ENCODE measurements at regions not wholly inside any gene's neighbourhood (a gene's known extent, or its start where the extent isn't known, plus 50 kb on each side); places are given as distances from the start of the nearest gene placed in this dataset.

DNA sequence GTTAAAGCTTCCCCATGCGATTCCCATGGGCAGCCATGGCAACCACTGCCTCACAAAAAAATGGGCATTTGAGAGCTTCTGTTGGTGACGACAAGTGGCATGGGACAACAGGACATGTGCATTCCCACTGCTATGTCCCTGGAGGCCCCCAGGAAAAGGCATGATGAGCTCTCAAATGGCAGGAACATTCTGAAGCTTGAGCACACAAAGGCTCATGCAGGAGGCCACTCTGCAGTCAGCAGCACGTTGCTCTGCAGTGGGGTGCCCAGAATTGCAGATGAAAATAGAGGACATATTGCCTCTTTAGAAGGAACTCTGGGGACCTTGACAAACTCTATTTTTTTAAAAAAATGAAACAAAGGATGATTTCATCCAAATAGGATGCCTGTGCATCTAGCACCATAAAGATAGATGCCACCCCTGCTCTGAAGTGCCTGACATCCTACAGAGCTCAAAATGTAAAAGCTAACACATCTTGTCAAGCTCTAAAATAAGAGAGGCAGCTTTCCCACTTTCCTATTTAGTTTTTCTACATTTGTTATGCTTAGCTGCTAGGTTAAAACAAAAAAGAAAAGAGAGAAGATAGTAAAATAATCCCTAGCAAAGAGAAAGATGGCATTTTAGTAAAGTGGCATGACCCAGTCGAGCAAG lies 277.6 kb upstream of the ZC3H12C start (continued):
- TF ChIP-seq, protein P1, sequence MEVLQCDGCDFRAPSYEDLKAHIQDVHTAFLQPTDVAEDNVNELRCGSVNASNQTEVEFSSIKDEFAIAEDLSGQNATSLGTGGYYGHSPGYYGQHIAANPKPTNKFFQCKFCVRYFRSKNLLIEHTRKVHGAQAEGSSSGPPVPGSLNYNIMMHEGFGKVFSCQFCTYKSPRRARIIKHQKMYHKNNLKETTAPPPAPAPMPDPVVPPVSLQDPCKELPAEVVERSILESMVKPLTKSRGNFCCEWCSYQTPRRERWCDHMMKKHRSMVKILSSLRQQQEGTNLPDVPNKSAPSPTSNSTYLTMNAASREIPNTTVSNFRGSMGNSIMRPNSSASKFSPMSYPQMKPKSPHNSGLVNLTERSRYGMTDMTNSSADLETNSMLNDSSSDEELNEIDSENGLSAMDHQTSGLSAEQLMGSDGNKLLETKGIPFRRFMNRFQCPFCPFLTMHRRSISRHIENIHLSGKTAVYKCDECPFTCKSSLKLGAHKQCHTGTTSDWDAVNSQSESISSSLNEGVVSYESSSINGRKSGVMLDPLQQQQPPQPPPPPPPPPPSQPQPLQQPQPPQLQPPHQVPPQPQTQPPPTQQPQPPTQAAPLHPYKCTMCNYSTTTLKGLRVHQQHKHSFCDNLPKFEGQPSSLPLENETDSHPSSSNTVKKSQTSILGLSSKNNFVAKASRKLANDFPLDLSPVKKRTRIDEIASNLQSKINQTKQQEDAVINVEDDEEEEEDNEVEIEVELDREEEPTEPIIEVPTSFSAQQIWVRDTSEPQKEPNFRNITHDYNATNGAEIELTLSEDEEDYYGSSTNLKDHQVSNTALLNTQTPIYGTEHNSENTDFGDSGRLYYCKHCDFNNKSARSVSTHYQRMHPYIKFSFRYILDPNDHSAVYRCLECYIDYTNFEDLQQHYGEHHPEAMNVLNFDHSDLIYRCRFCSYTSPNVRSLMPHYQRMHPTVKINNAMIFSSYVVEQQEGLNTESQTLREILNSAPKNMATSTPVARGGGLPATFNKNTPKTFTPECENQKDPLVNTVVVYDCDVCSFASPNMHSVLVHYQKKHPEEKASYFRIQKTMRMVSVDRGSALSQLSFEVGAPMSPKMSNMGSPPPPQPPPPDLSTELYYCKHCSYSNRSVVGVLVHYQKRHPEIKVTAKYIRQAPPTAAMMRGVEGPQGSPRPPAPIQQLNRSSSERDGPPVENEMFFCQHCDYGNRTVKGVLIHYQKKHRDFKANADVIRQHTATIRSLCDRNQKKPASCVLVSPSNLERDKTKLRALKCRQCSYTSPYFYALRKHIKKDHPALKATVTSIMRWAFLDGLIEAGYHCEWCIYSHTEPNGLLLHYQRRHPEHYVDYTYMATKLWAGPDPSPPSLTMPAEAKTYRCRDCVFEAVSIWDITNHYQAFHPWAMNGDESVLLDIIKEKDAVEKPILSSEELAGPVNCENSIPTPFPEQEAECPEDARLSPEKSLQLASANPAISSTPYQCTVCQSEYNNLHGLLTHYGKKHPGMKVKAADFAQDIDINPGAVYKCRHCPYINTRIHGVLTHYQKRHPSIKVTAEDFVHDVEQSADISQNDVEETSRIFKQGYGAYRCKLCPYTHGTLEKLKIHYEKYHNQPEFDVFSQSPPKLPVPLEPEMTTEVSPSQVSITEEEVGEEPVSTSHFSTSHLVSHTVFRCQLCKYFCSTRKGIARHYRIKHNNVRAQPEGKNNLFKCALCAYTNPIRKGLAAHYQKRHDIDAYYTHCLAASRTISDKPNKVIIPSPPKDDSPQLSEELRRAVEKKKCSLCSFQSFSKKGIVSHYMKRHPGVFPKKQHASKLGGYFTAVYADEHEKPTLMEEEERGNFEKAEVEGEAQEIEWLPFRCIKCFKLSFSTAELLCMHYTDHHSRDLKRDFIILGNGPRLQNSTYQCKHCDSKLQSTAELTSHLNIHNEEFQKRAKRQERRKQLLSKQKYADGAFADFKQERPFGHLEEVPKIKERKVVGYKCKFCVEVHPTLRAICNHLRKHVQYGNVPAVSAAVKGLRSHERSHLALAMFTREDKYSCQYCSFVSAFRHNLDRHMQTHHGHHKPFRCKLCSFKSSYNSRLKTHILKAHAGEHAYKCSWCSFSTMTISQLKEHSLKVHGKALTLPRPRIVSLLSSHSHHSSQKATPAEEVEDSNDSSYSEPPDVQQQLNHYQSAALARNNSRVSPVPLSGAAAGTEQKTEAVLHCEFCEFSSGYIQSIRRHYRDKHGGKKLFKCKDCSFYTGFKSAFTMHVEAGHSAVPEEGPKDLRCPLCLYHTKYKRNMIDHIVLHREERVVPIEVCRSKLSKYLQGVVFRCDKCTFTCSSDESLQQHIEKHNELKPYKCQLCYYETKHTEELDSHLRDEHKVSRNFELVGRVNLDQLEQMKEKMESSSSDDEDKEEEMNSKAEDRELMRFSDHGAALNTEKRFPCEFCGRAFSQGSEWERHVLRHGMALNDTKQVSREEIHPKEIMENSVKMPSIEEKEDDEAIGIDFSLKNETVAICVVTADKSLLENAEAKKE (CRISPR knock-in tag; IDR thresholded peaks at IDR 0.05), result no peak
- TF ChIP-seq STAT1 (IDR thresholded peaks at IDR 0.05; ENCODE audit: unreplicated experiment), result no peak
- no peak for TF ChIP-seq NANOG (IDR thresholded peaks at IDR 0.05; ENCODE audit: borderline replicate concordance)
- TF ChIP-seq, protein P2, sequence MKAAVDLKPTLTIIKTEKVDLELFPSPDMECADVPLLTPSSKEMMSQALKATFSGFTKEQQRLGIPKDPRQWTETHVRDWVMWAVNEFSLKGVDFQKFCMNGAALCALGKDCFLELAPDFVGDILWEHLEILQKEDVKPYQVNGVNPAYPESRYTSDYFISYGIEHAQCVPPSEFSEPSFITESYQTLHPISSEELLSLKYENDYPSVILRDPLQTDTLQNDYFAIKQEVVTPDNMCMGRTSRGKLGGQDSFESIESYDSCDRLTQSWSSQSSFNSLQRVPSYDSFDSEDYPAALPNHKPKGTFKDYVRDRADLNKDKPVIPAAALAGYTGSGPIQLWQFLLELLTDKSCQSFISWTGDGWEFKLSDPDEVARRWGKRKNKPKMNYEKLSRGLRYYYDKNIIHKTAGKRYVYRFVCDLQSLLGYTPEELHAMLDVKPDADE (IDR thresholded peaks at IDR 0.05), result no peak

- Histone ChIP-seq H3K4me3 (no peak overlapping the region), H3K27ac (ENCODE audit: low read depth) (no peak overlapping the region), H3K79me2 (replicated peaks; ENCODE audit: insufficient read depth) (no peaks in the 10 kb centered on the region), H3K4me2 (no peak overlapping the region), H3F3A (replicated peaks; ENCODE audit: low read depth) (no peaks in the 10 kb centered on the region), H3K36me3 (ENCODE audit: insufficient read depth) (no peaks in the 10 kb centered on the region), H2AFZ (no peak overlapping the region), H4K20me1 (replicated peaks; ENCODE audit: insufficient read depth) (no peaks in the 10 kb centered on the region), H3K9me2 (ENCODE audit: insufficient read depth) (no peaks in the 10 kb centered on the region; the same call in 1 of the 2 replicates), H3K27me3 (ENCODE audit: insufficient read depth) (no peaks in the 10 kb centered on the region), H3K4me1 (ENCODE audit: insufficient read depth) (0 out of 2 replicates have a peak, but pooled peaks cover 6% of the 10 kb centered on the region)
- H3K4me1 Mint-ChIP-seq, result peaks cover 12% of the 10 kb centered on the region
- H3K36me3 Mint-ChIP-seq (ENCODE audit: low read depth), result no peaks in the 10 kb centered on the region
- no peak overlapping the region for H3K27ac Mint-ChIP-seq
- no peaks in the 10 kb centered on the region for H3K9me3 Mint-ChIP-seq
- no peaks in the 10 kb centered on the region for H3K27me3 Mint-ChIP-seq (ENCODE audit: insufficient read depth, low read depth, poor library complexity)
- no peak overlapping the region for H3K4me3 Mint-ChIP-seq
- ATAC-seq (no peak), DNase-seq (ENCODE audit: low spot score) (no peak)
- no peak for TF ChIP-seq JUNB (IDR thresholded peaks at IDR 0.05; ENCODE audit: unreplicated experiment)
- TF ChIP-seq REST (IDR thresholded peaks at IDR 0.05; ENCODE audit: unreplicated experiment), result no peak
- TF ChIP-seq STAT1 (IDR thresholded peaks at IDR 0.05; ENCODE audit: unreplicated experiment), result no peak
- TF ChIP-seq ZNF114 (CRISPR knock-in tag; IDR thresholded peaks at IDR 0.05), result no peak
- TF ChIP-seq NANOG (IDR thresholded peaks at IDR 0.05; ENCODE audit: borderline replicate concordance), result no peak
- TF ChIP-seq CREB1 (CRISPR knock-in tag; IDR thresholded peaks at IDR 0.05; ENCODE audit: low read depth), result no peak
- TF ChIP-seq, protein P2 (IDR thresholded peaks at IDR 0.05), result no peak
These were observed 274.9 kb upstream of the ZC3H12C start for GRCh38 chr11:109818290-109818689.
